ENCODE measurements at regions not wholly inside any gene's neighbourhood (a gene's known extent, or its start where the extent isn't known, plus 50 kb on each side); places are given as distances from the start of the nearest gene placed in this dataset.

DNA sequence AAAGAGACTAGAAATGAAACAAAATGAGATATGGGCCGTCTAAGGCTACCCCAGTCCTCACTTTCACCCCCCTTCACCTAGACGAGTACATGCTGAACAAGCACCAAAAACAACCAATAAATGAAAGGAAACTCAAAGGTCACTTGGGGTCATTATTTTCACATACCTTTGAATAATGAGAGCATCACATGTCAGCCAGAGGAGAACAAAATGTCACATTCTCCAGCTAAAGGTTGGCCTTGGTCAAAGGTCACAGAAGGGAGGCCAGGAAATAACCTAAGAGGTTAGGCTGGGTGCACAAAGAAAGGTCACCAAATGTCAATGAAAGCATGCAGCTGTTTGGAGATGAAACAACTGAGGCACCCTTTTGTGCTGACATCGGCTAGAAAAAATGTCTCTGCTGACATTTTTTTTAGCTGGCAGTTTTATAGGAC, 288.7 kb upstream of the USP25 start:
- TF ChIP-seq, protein P1, sequence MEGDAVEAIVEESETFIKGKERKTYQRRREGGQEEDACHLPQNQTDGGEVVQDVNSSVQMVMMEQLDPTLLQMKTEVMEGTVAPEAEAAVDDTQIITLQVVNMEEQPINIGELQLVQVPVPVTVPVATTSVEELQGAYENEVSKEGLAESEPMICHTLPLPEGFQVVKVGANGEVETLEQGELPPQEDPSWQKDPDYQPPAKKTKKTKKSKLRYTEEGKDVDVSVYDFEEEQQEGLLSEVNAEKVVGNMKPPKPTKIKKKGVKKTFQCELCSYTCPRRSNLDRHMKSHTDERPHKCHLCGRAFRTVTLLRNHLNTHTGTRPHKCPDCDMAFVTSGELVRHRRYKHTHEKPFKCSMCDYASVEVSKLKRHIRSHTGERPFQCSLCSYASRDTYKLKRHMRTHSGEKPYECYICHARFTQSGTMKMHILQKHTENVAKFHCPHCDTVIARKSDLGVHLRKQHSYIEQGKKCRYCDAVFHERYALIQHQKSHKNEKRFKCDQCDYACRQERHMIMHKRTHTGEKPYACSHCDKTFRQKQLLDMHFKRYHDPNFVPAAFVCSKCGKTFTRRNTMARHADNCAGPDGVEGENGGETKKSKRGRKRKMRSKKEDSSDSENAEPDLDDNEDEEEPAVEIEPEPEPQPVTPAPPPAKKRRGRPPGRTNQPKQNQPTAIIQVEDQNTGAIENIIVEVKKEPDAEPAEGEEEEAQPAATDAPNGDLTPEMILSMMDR (IDR thresholded peaks at IDR 0.05) = no peak
- H3K27ac ChIP-seq = peak overlapping the region; percentile 17

DNA sequence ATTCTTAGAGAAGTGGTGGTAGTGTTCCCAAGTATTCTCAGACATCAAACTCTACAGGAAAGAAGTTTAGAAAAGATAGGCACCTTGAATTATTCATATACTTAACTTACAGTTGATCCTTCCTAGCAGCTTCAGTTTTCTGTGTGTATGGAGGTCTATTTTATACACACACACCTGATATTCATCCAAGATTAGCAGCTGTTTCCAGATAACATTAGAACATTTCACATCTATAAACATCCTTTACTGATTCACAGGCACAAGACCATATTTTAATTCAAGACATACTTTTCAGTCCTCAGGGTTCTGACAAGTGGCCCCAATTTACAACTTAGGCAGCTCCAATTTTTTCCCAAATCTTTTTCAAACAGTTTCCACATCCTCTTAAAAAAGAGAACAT, 287.8 kb upstream of the USP25 start:
- Histone ChIP-seq H3K4me1 (peaks cover 45% of the 10 kb centered on the region), H3K36me3 (ENCODE audit: insufficient read depth in 1 of 2, low read depth in 1 of 2) (no peaks in the 10 kb centered on the region), H3K4me3 (peak overlapping the region; percentile 3), H3K27ac (peak overlapping the region; percentile 74), H3K27me3 (ENCODE audit: insufficient read depth in 3 of 3, low read length in 2 of 3) (no peaks in the 10 kb centered on the region), H3K9me3 (no peaks in the 10 kb centered on the region)
- ATAC-seq (peak in 3 of 4 donors; percentile 48 to 65 (median 65)), DNase-seq (no peak)
- intact Hi-C loops (cut with DNase I) = loop anchor here in 1 of 2 donors (10.0 kb wide), 1 partner anchor 137 kb away; no protein-coding TSS in a partner anchor
- TF ChIP-seq, protein P1 (IDR thresholded peaks at IDR 0.05) = no peak

More for the DNA sequence above, 288.7 kb upstream of the USP25 start:
- Histone ChIP-seq H3K4me1 (peaks cover 45% of the 10 kb centered on the region), H3K9me3 (no peaks in the 10 kb centered on the region), H3K36me3 (ENCODE audit: insufficient read depth in 1 of 2, low read depth in 1 of 2) (no peaks in the 10 kb centered on the region), H3K4me3 (peak overlapping the region; percentile 0), H3K27me3 (ENCODE audit: insufficient read depth in 3 of 3, low read length in 2 of 3) (no peaks in the 10 kb centered on the region)
- DNase-seq (no peak), ATAC-seq (no peak)
- intact Hi-C loops (cut with DNase I) = loop anchor here in 1 of 2 donors (10.0 kb wide), 1 partner anchor 136 kb away; no protein-coding TSS in a partner anchor
- 25 to 47% (median 34%) methylated on average over 3 of the region's 3 CpGs for WGBS, 3 donors

DNA sequence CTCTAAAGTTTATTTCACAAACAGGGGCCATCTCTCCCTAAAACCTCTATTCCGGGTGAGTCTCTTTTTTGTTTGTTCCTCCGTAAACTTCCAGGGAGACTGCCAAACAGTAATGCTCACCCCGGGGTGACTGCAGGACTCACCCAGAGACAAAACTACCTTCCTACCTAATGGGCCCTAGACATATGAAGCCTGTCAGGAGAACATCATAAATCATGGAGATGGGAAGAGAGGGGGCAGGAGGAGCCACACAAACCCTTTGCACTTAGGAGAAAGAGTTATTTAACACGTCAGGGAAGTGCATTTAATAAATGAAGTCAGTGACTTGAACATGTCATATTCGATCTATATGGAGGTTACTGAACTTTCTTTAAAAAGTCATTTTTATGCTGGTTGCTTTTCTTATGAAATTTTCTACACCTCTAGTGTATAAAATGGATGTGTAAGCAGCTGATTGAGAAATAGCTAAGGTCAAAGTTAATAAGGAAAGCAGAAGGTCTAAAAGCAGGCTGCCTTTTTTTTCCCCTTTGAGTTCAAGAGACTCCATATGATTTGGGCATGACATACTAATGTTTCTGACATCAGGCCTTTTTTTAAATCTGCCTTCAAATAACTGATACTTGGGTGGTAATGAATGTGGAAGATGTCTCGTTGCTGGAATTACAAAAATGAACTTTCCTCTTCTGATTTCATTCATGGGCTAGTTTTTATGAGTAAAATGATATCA, 286.9 kb upstream of the USP25 start:
- DNase-seq (no peak), ATAC-seq (peak in 3 of 4 donors; percentile 34 to 56 (median 42))
- Histone ChIP-seq H3K4me3 (peak overlapping the region; percentile 33), H3K27ac (peak overlapping the region; percentile 74), H3K9me3 (no peaks in the 10 kb centered on the region), H3K36me3 (ENCODE audit: insufficient read depth in 1 of 2, low read depth in 1 of 2) (no peaks in the 10 kb centered on the region), H3K27me3 (ENCODE audit: insufficient read depth in 3 of 3, low read length in 2 of 3) (no peaks in the 10 kb centered on the region), H3K4me1 (peaks cover 45% of the 10 kb centered on the region)
- intact Hi-C loops (cut with DNase I) = loop anchor here in 1 of 2 donors (10.0 kb wide), 1 partner anchor 138 kb away; no protein-coding TSS in a partner anchor
- whole genome bisulfite sequencing, 3 donors = 26 to 75% (median 36%) methylated on average over 6 of the region's 6 CpGs
- TF ChIP-seq, protein P1 (IDR thresholded peaks at IDR 0.05) = no peak

DNA sequence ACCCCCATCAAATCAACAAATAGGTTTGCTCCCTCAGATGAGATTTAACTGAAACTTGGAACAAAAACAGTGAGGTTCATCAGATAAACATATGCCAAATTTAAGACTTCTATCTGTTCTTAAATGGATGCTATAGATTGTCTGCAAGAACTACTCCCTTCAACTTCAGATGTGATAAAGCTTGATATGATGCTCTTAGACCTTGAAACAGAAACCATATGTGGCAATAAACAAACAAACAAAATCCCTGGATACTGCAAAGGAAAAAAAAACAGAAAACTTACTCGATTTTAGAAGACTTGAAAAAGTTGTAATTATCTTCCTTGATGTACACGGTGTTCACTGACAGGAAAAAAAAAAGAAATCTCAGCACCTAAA, 286.1 kb upstream of the USP25 start:
- ATAC-seq = no peak
- H3K4me1 ChIP-seq = peaks cover 43% of the 10 kb centered on the region
- WGBS, 3 donors = 12 to 36% (median 29%) methylated on average over 2 of the region's 2 CpGs

More for the DNA sequence above, 286.1 kb upstream of the USP25 start:
- Histone ChIP-seq H3K4me3 (peak overlapping the region; percentile 33), H3K36me3 (ENCODE audit: insufficient read depth in 1 of 2, low read depth in 1 of 2) (no peaks in the 10 kb centered on the region), H3K9me3 (no peaks in the 10 kb centered on the region), H3K27ac (peak overlapping the region; percentile 74), H3K27me3 (ENCODE audit: insufficient read depth in 3 of 3, low read length in 2 of 3) (no peaks in the 10 kb centered on the region)
- TF ChIP-seq, protein P1 (IDR thresholded peaks at IDR 0.05) = no peak
- DNase-seq = no peak
- intact Hi-C loops (cut with DNase I) = loop anchor here in 1 of 2 donors (10.0 kb wide), 1 partner anchor 139 kb away; no protein-coding TSS in a partner anchor
